SK-N-SH (cell line): ENCODE measurements at regions not wholly inside any gene's neighbourhood (a gene's known extent, or its start where the extent isn't known, plus 50 kb on each side); places are given as distances from the start of the nearest gene placed in this dataset.

Experiments
- CTCF ChIA-PET: fragments of 300-600, 350-600 bp; formaldehyde crosslinking; extraction: SDS; loops from one replicate; lab custom pipeline; 2021; lab: Yijun Ruan, JAX
- POLR2A ChIA-PET: fragments of 350-600 bp; sonication (Branson Sonifier 250); formaldehyde crosslinking; extraction: SDS; loops from one replicate; lab custom pipeline; 2020; ENCODE audit warnings: antibody characterized with exemption, inconsistent platforms; lab: Yijun Ruan, JAX
- DNase-seq: peaks from one replicate; pipeline ENCODE4 v3.0.0; 2012
- H2AFZ ChIP-seq: fragments of 200-600 bp; sonication (generic); 2 replicates; pipeline ENCODE4 v1.8.1; 2016; ENCODE audit warnings: antibody characterized with exemption, mild to moderate bottlenecking, low read depth
- H3F3A ChIP-seq: fragments of 200-600 bp; sonication (generic); replicated peaks from 2 replicates; pipeline ENCODE3; 2016; ENCODE audit warnings: antibody characterized with exemption, mild to moderate bottlenecking; ENCODE audit not compliant: insufficient read depth
- H3K27ac ChIP-seq, 2 experiments: fragments of 200-500 bp in 1 of 2; fragments of 200-600 bp in 1 of 2; sonication (Bioruptor generic) in 1 of 2; sonication (generic), shearing (Covaris generic) in 1 of 2; 2 replicates each; pipeline versions ENCODE4 v1.5.1 to v1.6.1; 2014 to 2016; ENCODE audit warnings: low read depth in 2 of 2, inconsistent platforms in 1 of 2, low read length in 1 of 2, mild to moderate bottlenecking in 1 of 2, mixed read lengths in 1 of 2
- H3K27me3 ChIP-seq: fragments of 200-600 bp; sonication (generic), shearing (Covaris generic); 2 replicates; pipeline ENCODE4 v1.6.1; 2016; ENCODE audit warnings: mixed run types; ENCODE audit not compliant: insufficient read depth
- H3K36me3 ChIP-seq, 2 experiments: fragments of 200-500 bp in 1 of 2; fragments of 200-600 bp in 1 of 2; sonication (Bioruptor generic) in 1 of 2; sonication (generic) in 1 of 2; replicated peaks in 1 of 2; 2 replicates each; pipeline versions ENCODE3 to v1.5.1; 2014 to 2016; ENCODE audit warnings: low read length in 1 of 2, mild to moderate bottlenecking in 1 of 2; ENCODE audit not compliant: insufficient read depth in 2 of 2, control insufficient read depth in 1 of 2
- H3K4me1 ChIP-seq, 2 experiments: fragments of 200-500 bp in 1 of 2; fragments of 200-600 bp in 1 of 2; sonication (Bioruptor generic) in 1 of 2; sonication (generic), shearing (Covaris generic) in 1 of 2; 2 replicates each; pipeline versions ENCODE4 v1.5.1 to v1.6.1; 2014 to 2016; ENCODE audit warnings: low read depth in 1 of 2, low read length in 1 of 2, mixed run types in 1 of 2; ENCODE audit not compliant: insufficient read depth in 2 of 2, control insufficient read depth in 1 of 2
- H3K4me2 ChIP-seq: fragments of 200-600 bp; sonication (generic), shearing (Covaris generic); 2 replicates; pipeline ENCODE4 v1.6.1; 2017; ENCODE audit warnings: mixed run types
- H3K4me3 ChIP-seq, 2 experiments: fragments of 200-500 bp in 1 of 2; fragments of 200-600 bp in 1 of 2; sonication (Bioruptor generic) in 1 of 2; sonication (generic), shearing (Covaris generic) in 1 of 2; 2 replicates each; pipeline versions ENCODE4 v1.5.1 to v1.8.1; 2014 to 2016; ENCODE audit warnings: low read depth in 2 of 2, inconsistent platforms in 1 of 2, low read length in 1 of 2, mild to moderate bottlenecking in 1 of 2, mixed read lengths in 1 of 2, moderate library complexity in 1 of 2
- H3K79me2 ChIP-seq: fragments of 200-600 bp; sonication (generic); 2 replicates; pipeline ENCODE4 v1.8.1; 2017; ENCODE audit warnings: mild to moderate bottlenecking; ENCODE audit not compliant: insufficient read depth
- H3K9ac ChIP-seq: fragments of 200-600 bp; sonication (generic); 2 replicates; pipeline ENCODE4 v1.6.1; 2017; ENCODE audit warnings: mixed run types
- H3K9me2 ChIP-seq: fragments of 200-600 bp; sonication (generic); 2 replicates; pipeline ENCODE4 v1.6.1; 2017; ENCODE audit warnings: mixed run types
- H3K9me3 ChIP-seq: fragments of 200-600 bp; sonication (generic); 2 replicates; pipeline ENCODE4 v1.6.1; 2017; ENCODE audit warnings: mixed run types, mild to moderate bottlenecking, moderate library complexity
- H4K20me1 ChIP-seq: fragments of 200-600 bp; sonication (generic); 2 replicates; pipeline ENCODE4 v1.6.1; 2017; ENCODE audit warnings: mild to moderate bottlenecking, mixed run types; ENCODE audit not compliant: insufficient read depth
- ELF1 ChIP-seq: IDR thresholded peaks from 2 replicates; pipeline ENCODE4 v1.4.0; 2012
- EP300 ChIP-seq, 2 experiments: IDR thresholded peaks; 2 replicates each; pipeline versions ENCODE4 v1.4.0 to v1.6.1; 2012; ENCODE audit warnings: borderline replicate concordance in 1 of 2, low read depth in 1 of 2, low read length in 1 of 2
- NRF1 ChIP-seq: IDR thresholded peaks from 2 replicates; pipeline ENCODE4 v1.6.1; 2012; ENCODE audit warnings: low read depth, mild to moderate bottlenecking, low read length
- RXRA ChIP-seq: IDR thresholded peaks from 2 replicates; pipeline ENCODE4 v1.4.0; 2012; ENCODE audit warnings: low read depth, mild to moderate bottlenecking, borderline replicate concordance
- WGBS: methylation state at CpG from one replicate; pipeline ENCODE4 v1.1.6; 2017; ENCODE audit warnings: low lambda C conversion rate; 5-methylcytosine and 5-hydroxymethylcytosine counted together
- TF ChIP-seq, protein P1 (sequence below): fragments of 150-350 bp; IDR thresholded peaks from 2 replicates; pipeline ENCODE4 v1.6.1; 2016; ENCODE audit warnings: mild to moderate bottlenecking, low read depth, low read length
- TF ChIP-seq, protein P2 (sequence below): IDR thresholded peaks from 2 replicates; pipeline ENCODE4 v1.4.0; 2012; ENCODE audit warnings: low read depth, borderline replicate concordance

DNA sequence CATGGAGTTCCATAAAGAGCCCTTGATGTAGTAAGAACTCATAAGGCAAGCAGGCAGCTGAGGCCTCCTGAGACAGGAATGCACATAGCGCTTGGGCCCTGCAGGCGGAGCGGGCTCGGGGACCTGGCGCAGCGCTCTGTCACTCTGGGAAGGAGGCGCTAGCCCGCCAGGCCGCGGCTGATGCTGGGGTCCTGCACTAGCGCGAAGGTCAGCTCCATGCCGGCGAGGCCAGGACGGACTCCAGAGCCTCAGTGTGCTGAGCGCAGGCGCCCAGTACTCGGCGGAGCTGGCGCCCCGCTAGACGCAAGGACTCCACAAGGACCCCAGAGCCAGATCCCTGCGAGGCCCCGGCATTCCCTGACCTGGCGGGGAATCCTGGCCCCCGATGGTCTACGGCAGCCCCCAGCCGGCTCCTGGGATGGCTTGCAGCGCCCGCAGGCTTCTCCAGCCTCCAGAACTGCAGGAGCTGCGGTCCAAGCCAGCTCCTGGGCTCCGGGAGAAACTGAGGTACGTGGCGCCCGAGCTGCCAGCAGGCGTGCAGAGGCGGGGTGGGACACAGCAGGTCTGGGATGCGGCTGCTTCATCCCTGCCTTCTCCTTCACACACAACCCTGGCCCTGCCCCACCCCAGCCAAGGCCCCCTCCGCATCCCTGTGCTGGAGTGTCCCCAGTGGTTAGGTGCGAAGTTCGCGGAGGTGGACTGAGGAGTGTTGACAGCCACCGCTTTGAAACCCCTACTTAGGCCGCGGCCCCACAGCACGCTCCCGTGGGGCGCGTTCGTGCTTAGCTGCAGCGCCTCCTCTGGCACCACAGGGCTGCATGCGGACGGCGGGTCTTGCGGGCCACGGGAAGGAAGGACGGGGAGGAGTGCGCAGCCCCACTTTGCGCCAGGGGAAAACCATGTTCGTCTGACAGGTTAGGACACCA, 761.5 kb upstream of the POM121L12 start:
- H3K9ac ChIP-seq: no peak overlapping the region
- no peaks in the 10 kb centered on the region for H3F3A ChIP-seq
- H3K36me3 ChIP-seq: no peaks in the 10 kb centered on the region
- ChIA-PET CTCF (interaction anchor here (0.7 kb wide), 1 partner anchor 124 kb away, joined by 3 read pairs; no protein-coding TSS in a partner anchor), POLR2A (no interaction called here)
- 82% methylated on average over 53 of the region's 60 CpGs for WGBS
- no peak overlapping the region for H3K4me3 ChIP-seq
- TF ChIP-seq, protein P1, sequence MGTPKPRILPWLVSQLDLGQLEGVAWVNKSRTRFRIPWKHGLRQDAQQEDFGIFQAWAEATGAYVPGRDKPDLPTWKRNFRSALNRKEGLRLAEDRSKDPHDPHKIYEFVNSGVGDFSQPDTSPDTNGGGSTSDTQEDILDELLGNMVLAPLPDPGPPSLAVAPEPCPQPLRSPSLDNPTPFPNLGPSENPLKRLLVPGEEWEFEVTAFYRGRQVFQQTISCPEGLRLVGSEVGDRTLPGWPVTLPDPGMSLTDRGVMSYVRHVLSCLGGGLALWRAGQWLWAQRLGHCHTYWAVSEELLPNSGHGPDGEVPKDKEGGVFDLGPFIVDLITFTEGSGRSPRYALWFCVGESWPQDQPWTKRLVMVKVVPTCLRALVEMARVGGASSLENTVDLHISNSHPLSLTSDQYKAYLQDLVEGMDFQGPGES: no peak
- TF ChIP-seq RXRA (no peak), ELF1 (no peak)
- TF ChIP-seq, protein P2, sequence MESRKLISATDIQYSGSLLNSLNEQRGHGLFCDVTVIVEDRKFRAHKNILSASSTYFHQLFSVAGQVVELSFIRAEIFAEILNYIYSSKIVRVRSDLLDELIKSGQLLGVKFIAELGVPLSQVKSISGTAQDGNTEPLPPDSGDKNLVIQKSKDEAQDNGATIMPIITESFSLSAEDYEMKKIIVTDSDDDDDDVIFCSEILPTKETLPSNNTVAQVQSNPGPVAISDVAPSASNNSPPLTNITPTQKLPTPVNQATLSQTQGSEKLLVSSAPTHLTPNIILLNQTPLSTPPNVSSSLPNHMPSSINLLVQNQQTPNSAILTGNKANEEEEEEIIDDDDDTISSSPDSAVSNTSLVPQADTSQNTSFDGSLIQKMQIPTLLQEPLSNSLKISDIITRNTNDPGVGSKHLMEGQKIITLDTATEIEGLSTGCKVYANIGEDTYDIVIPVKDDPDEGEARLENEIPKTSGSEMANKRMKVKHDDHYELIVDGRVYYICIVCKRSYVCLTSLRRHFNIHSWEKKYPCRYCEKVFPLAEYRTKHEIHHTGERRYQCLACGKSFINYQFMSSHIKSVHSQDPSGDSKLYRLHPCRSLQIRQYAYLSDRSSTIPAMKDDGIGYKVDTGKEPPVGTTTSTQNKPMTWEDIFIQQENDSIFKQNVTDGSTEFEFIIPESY: no peak
- no peaks in the 10 kb centered on the region for H3K9me2 ChIP-seq
- 0 out of 2 replicates have a peak, but pooled peaks cover 3% of the 10 kb centered on the region for H3K9me3 ChIP-seq
- no peak overlapping the region for H3K27ac ChIP-seq
- H2AFZ ChIP-seq: no peak overlapping the region
- peaks cover 0 to 4% of the 10 kb centered on the region in 2 experiments; a peak in 2 of 4 replicates for H3K4me1 ChIP-seq
- no peaks in the 10 kb centered on the region for H3K79me2 ChIP-seq
- no peak overlapping the region for H3K4me2 ChIP-seq
- no peaks in the 10 kb centered on the region for H3K27me3 ChIP-seq
- H4K20me1 ChIP-seq: no peaks in the 10 kb centered on the region
- no peak for DNase-seq

DNA sequence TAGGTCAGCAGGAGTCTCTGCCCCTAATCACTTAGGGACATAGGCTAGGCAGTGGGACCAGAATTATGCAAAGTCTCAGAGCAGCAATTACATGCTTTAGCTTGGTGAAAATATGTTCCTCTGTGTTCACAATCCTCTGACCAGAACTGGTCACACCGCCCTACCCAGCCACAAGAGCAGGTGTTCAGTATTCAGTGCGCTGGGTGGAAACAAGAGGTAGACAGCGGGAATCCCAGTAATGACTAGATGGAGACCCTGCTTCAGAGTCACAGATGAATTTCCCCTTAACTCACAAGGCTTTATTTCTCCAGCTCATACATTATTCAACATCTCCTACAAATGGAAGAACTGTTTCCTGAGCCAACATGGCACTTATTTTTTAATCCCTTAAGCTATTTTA, 763.7 kb upstream of the POM121L12 start:
- no peak for TF ChIP-seq EP300 (IDR thresholded peaks at IDR 0.05; ENCODE audit: borderline replicate concordance in 1 of 2, low read depth in 1 of 2, low read length in 1 of 2)
- TF ChIP-seq NRF1: no peak
- H3K4me1 ChIP-seq: peaks cover 0 to 6% of the 10 kb centered on the region in 2 experiments; a peak in 2 of 4 replicates
- 30% methylated on average over 3 of the region's 3 CpGs for WGBS
- H3K79me2 ChIP-seq: no peaks in the 10 kb centered on the region
- H3K4me3 ChIP-seq: no peak overlapping the region
- no peak overlapping the region for H3K27ac ChIP-seq
- no peaks in the 10 kb centered on the region for H3K36me3 ChIP-seq
- ChIA-PET CTCF (no interaction called here), POLR2A (no interaction called here)
- no peaks in the 10 kb centered on the region for H3F3A ChIP-seq
- no peak for DNase-seq
- 0 out of 2 replicates have a peak, but pooled peaks cover 3% of the 10 kb centered on the region for H3K9me3 ChIP-seq
- no peaks in the 10 kb centered on the region for H3K27me3 ChIP-seq
- no peaks in the 10 kb centered on the region for H3K9me2 ChIP-seq
- no peak overlapping the region for H3K4me2 ChIP-seq
- H2AFZ ChIP-seq: no peak overlapping the region
- no peak overlapping the region for H3K9ac ChIP-seq
- H4K20me1 ChIP-seq: no peaks in the 10 kb centered on the region
